SK-N-MC (cell line): ENCODE measurements at regions not wholly inside any gene's neighbourhood (a gene's known extent, or its start where the extent isn't known, plus 50 kb on each side); places are given as distances from the start of the nearest gene placed in this dataset.

Experiments
- DNase-seq: peaks from one replicate; pipeline ENCODE4 v3.0.0-alpha.2; 2011; ENCODE audit warnings: low read depth, low spot score
- H3K27ac ChIP-seq: fragments of 200-600 bp; sonication (generic); 2 replicates; pipeline ENCODE4 v1.5.1; 2016; ENCODE audit warnings: mixed run types
- H3K36me3 ChIP-seq: fragments of 200-600 bp; sonication (generic); 2 replicates; pipeline ENCODE4 v1.6.1; 2017; ENCODE audit warnings: antibody characterized with exemption, low read length, mixed read lengths; ENCODE audit not compliant: insufficient read depth
- H3K4me3 ChIP-seq: fragments of 200-600 bp; sonication (generic); 2 replicates; pipeline ENCODE4 v1.5.1; 2016
- H3K9ac ChIP-seq: fragments of 200-600 bp; sonication (generic); 2 replicates; pipeline ENCODE4 v1.8.0; 2017; ENCODE audit warnings: mixed run types, mixed read lengths; ENCODE audit not compliant: insufficient read length
- H3K9me3 ChIP-seq: fragments of 200-600 bp; sonication (generic); 2 replicates; pipeline ENCODE4 v1.6.1; 2017; ENCODE audit warnings: low read depth, mild to moderate bottlenecking, antibody characterized with exemption, low read length, moderate library complexity, mixed read lengths
- EZH2 ChIP-seq: fragments of 200-600 bp; sonication (generic); IDR thresholded peaks from one replicate; pipeline ENCODE4 v1.6.1; 2017; ENCODE audit warnings: antibody characterized with exemption
- FOXP2 ChIP-seq: optimal IDR thresholded peaks from 2 replicates; pipeline ENCODE3; 2011; ENCODE audit warnings: mild to moderate bottlenecking, moderate library complexity; ENCODE audit not compliant: insufficient read depth; ENCODE audit errors: extremely low read length, control extremely low read depth
- POLR2AphosphoS5 ChIP-seq: IDR thresholded peaks from 2 replicates; pipeline ENCODE4 v1.6.1; 2012; ENCODE audit warnings: mild to moderate bottlenecking, low read depth, low read length, borderline replicate concordance

GRCh38 chr2:51213826-51214225, 181.9 kb upstream of the NRXN1 start:
- DNase-seq: no peak
- Histone ChIP-seq H3K27ac (no peak overlapping the region), H3K4me3 (no peak overlapping the region), H3K9ac (no peak overlapping the region), H3K36me3 (no peaks in the 10 kb centered on the region), H3K9me3 (no peaks in the 10 kb centered on the region)
- TF ChIP-seq EZH2: no peak
- no peak for TF ChIP-seq FOXP2
- no peak for TF ChIP-seq POLR2AphosphoS5

GRCh38 chr2:51212374-51212773, 180.4 kb upstream of the NRXN1 start:
- no peaks in the 10 kb centered on the region for H3K36me3 ChIP-seq
- no peaks in the 10 kb centered on the region for H3K9me3 ChIP-seq
- no peak overlapping the region for H3K4me3 ChIP-seq
- no peak overlapping the region for H3K27ac ChIP-seq
- DNase-seq: no peak
- no peak overlapping the region for H3K9ac ChIP-seq
- TF ChIP-seq EZH2: no peak
- TF ChIP-seq POLR2AphosphoS5: no peak
- TF ChIP-seq FOXP2: no peak

- Histone ChIP-seq H3K27ac (no peak overlapping the region), H3K9me3 (no peaks in the 10 kb centered on the region), H3K9ac (no peak overlapping the region), H3K4me3 (no peak overlapping the region), H3K36me3 (no peaks in the 10 kb centered on the region)
- TF ChIP-seq POLR2AphosphoS5 (no peak), EZH2 (no peak), FOXP2 (no peak)
- no peak for DNase-seq
Measured at GRCh38 chr2:51208521-51208920, 176.6 kb upstream of the NRXN1 start.

GRCh38 chr2:51201295-51201694, 169.4 kb upstream of the NRXN1 start:
- TF ChIP-seq POLR2AphosphoS5: no peak
- TF ChIP-seq FOXP2: no peak
- TF ChIP-seq EZH2: no peak
- DNase-seq: no peak
- Histone ChIP-seq H3K9ac (no peak overlapping the region), H3K9me3 (no peaks in the 10 kb centered on the region), H3K36me3 (no peaks in the 10 kb centered on the region), H3K27ac (no peak overlapping the region), H3K4me3 (no peak overlapping the region)

GRCh38 chr2:51194656-51195055, 162.7 kb upstream of the NRXN1 start:
- no peak for TF ChIP-seq EZH2
- no peak for TF ChIP-seq FOXP2
- no peak for TF ChIP-seq POLR2AphosphoS5
- no peak overlapping the region for H3K27ac ChIP-seq
- no peaks in the 10 kb centered on the region for H3K9me3 ChIP-seq
- no peak overlapping the region for H3K4me3 ChIP-seq
- no peaks in the 10 kb centered on the region for H3K36me3 ChIP-seq
- no peak overlapping the region for H3K9ac ChIP-seq
- DNase-seq: no peak

- TF ChIP-seq FOXP2 (no peak), POLR2AphosphoS5 (no peak), EZH2 (no peak)
- Histone ChIP-seq H3K9me3 (no peaks in the 10 kb centered on the region), H3K9ac (no peak overlapping the region), H3K27ac (no peak overlapping the region), H3K36me3 (no peaks in the 10 kb centered on the region), H3K4me3 (no peak overlapping the region)
- DNase-seq: no peak
Measured at GRCh38 chr2:51170273-51170672, 138.3 kb upstream of the NRXN1 start.

- TF ChIP-seq POLR2AphosphoS5 (no peak), EZH2 (no peak), FOXP2 (no peak)
- Histone ChIP-seq H3K9ac (no peak overlapping the region), H3K27ac (no peak overlapping the region), H3K4me3 (no peak overlapping the region), H3K36me3 (no peaks in the 10 kb centered on the region), H3K9me3 (no peaks in the 10 kb centered on the region)
- DNase-seq: no peak
Measured at GRCh38 chr2:51165534-51166260, 133.8 kb upstream of the NRXN1 start.

GRCh38 chr2:51158251-51158650, 126.3 kb upstream of the NRXN1 start:
- no peak for DNase-seq
- Histone ChIP-seq H3K9me3 (no peaks in the 10 kb centered on the region), H3K4me3 (no peak overlapping the region), H3K9ac (no peak overlapping the region), H3K36me3 (no peaks in the 10 kb centered on the region), H3K27ac (no peak overlapping the region)
- TF ChIP-seq POLR2AphosphoS5 (no peak), FOXP2 (no peak), EZH2 (no peak)

- TF ChIP-seq POLR2AphosphoS5: no peak
- no peak for TF ChIP-seq EZH2
- TF ChIP-seq FOXP2: no peak
- no peak overlapping the region for H3K27ac ChIP-seq
- H3K4me3 ChIP-seq: no peak overlapping the region
- no peaks in the 10 kb centered on the region for H3K36me3 ChIP-seq
- DNase-seq: no peak
- no peaks in the 10 kb centered on the region for H3K9me3 ChIP-seq
- H3K9ac ChIP-seq: no peak overlapping the region
Measured at GRCh38 chr2:51153236-51153635, 121.3 kb upstream of the NRXN1 start.
